Left hindlimb (tissue), 1 donor: ENCODE measurements at regions not wholly inside any gene's neighbourhood (a gene's known extent, or its start where the extent isn't known, plus 50 kb on each side); places are given as distances from the start of the nearest gene placed in this dataset.
A peak's percentile ranks its signal among the peaks of the same experiment; 100 is the strongest.

Source experiments
- DNase-seq: peaks from one replicate; pipeline ENCODE4 v3.0.0-alpha.2; 2018

- DNase-seq, result peak; percentile 58
These were observed 68.6 kb upstream of the FOXA2 start for GRCh38 chr20:22652681-22653588.

DNA sequence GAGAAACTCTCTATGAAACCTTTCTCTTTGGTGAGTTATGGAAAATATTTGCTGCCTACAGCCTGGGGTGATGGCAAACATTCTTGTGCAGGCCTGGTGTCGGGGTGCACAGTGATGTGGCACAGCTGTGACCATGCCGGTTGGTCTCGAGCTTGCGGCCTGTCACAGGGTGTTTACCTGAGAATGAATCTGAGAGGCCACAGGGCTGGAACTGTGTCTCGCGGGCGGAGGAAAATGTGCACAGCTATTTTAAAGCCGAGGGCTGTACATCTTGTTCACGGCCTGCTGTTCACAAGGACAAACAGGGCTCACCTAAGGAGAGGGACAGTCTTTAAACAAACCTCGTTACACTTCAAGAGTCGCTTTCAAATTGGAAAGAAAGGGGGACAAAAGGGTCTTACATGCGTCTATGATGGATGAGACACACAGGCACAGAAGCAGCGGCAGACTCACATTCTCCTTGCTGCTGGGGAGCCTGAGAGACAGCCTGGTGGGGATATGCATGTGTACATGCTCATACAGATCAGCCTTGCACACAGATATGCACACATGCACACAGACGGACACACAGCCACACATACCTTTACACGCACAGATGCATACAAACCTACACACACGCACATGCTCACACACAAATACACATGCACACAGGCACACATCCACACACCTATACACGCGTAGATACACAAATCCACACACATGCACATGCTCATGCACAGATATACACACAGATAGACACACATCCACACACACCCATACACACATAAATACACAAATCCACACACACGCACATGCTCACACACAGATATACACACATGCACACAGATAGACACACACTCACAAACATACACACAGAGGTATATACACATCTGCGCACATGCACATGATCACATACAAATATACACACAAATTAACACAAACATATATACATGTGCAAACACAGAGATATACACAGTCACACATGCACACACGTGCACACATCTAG is 69.6 kb upstream of the FOXA2 start:
- peak; percentile 36 for DNase-seq

GRCh38 chr20:22663528-22664025 is 79.2 kb upstream of the FOXA2 start:
- DNase-seq, result no peak

GRCh38 chr20:22667198-22667597 is 82.8 kb upstream of the FOXA2 start:
- no peak for DNase-seq

DNA sequence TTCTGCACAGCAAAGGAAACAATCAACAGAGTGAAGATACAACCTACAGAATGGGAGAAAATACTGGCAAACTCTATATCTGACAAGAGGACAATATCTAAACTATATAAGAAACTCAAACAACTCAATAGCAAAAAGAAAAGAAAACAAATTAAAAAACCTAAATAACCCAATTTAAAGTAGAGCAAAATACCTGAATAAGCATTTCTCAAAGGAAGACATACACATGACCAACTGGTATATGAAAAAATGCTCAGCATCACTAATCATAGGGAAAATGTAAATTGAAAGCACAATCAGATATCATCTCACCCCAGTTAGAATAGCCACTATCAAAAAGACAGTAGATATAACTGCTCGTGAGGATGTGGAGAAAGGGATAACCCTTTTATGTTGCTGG is 87.8 kb upstream of the FOXA2 start:
- DNase-seq, result no peak

DNA sequence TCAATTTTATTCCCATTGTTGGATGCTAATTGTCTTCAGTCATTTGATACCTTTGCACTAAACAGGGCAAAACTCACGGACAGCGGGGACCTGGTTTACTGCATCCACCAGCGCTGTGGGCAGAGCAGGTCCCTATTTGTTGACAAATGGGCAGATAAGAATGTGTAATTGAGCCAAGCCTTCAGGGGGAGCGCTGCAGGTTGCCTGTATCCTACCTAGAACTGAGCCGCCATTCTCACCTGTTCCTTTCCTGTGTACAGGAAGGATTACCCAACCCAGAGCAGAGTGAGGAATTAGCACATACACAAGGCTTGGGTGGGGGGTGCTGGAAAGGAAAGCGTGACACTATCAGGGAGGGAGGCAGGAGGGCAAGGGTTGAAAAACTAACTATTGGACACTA is 89.1 kb upstream of the FOXA2 start:
- no peak for DNase-seq

DNA sequence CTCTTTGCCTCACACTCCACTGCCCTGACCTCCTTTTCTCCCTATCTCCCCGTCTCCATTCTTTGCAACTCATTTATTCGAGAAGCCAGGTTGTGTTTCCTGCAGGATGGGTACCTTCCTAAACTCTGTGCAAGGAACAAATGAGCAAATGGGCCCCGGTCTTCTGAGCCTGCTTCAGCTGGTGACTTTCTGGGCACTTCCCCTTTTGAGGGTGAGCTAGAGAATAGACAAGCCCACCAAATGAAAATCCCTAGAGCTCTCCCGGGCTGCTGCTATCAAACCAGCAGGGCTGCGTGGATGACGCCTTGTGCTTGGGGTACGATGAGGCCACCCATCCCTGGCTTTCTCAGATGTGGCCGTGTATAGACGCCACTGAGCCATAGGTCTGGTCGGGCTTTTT is 91.0 kb upstream of the FOXA2 start:
- DNase-seq, result no peak

GRCh38 chr20:22678678-22679077 is 94.3 kb upstream of the FOXA2 start:
- DNase-seq, result no peak

DNA sequence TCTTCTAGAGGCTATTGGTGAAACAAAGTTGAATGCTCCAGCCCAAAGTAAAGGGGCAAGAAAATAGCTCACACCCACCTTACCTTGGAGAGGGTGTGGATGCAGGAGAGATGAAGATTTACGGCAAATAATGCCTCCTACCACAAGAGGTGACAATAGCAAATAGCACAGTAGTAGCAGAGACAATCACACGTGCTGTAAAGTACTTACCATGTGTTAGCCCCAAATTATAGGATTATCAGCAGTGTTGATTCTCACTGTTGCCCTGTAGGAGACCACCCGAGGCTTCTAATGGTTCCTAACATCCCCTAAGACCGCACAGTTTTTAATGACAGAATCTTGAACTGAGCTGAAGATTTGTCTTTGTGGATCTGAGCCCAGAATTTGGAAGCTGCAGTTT is 94.8 kb upstream of the FOXA2 start:
- DNase-seq, result no peak

DNA sequence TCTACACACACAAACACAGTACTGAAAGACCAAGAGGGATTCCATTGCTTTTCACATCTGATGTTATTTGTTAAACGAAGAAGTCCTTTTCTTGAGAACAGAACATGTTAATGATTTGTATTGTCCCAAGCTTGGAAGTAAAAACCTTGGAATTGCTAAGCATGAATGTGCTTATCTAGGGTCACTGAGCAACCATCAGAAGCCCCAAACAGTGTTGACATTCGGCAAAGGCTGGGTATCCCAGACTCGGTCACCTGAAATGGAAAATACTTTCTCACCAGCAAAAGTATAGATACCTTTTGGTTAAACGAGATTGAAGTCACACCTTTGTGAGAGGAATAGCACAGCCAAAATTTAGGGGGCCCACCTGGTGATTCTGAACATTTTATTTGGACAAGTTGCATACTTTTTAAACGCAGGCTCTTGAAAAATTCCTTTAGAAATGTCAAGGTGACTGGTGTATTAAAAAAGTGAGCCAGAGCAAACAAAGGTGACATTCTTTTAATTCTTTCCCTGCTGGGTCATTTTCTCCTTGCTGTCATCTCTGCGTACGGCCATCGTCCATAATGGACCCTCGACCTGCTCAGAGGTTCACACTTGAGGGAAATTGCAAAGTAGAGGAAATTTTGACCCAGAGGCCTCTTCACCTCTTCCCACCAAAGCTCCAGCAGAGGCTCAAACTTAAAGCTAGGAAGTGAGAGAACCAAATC is 95.8 kb upstream of the FOXA2 start:
- no peak for DNase-seq

DNA sequence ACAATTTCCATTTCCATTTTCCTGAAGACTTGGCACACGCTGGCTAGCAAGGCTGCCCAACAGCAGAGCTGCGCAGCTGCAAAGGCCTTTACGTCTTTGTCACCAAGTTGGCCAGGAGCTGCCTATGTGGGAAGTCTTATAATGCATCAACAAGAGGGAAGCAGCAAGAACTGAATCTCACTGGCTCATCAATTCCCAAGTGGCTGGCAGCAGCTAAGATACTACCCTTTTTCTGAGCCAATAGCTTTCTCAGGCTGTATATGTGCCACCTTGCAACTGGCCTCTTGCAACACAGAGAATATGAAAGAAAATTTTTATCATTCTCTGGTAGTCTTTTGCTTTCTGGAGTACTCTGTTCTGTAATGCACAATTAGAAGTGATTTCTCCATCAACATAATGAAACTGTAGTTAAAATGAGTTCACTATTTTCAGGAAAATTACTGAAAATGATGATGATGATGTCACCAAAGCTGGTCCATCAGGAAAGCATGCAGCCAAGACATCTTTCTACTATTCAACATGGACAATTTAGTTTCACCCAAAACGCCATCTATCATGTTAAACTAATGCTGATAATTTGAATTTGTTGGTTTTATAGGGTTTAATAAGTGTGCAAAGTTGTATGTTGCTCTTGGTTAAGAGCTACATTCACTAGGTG is 97.3 kb upstream of the FOXA2 start:
- DNase-seq, result no peak

DNA sequence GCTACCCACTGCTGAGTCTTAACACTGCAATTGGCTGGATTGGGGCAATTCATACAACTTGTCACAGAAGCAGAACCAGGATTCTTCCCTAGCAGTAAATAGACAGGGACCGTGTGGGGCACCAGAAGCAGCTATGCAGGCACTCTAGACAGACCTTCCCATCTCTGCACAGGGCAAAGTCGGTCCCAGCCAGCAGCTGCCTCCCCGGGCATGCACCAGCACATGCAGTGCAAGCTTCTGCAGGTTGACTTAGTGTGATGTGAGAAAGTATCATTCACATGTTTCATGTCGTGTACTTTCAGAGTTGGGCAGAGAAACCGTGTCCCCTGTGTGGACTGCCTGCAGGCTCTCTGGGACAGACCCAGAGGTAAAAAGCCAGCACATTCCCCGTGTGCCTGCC is 98.0 kb upstream of the FOXA2 start:
- no peak for DNase-seq

GRCh38 chr20:22684072-22684762 is 99.8 kb upstream of the FOXA2 start:
- DNase-seq, result peak; percentile 69

- no peak for DNase-seq
These were observed 100.5 kb upstream of the FOXA2 start for GRCh38 chr20:22684763-22685443.

DNA sequence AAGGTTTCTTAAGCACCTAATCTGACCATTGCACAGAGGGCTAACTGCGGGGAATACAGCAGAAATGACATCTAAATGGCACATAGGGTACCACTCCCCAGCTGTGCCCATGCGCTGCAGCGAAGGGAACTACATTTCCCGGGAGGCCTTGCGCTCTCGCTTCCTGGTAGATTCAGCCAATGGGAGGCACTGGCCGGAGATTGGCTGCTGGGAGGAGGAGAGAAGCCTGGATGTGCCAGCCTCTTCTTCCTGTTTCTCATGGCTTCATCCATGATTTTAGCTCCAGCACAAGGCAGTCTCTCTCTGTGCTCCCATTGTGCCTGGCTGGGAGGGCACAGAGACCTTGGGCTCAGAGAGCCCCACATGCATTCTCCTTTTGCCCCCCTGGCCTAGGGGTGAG is 101.7 kb upstream of the FOXA2 start:
- DNase-seq, result peak; percentile 64

GRCh38 chr20:22687676-22688349 is 103.4 kb upstream of the FOXA2 start:
- DNase-seq, result no peak

DNA sequence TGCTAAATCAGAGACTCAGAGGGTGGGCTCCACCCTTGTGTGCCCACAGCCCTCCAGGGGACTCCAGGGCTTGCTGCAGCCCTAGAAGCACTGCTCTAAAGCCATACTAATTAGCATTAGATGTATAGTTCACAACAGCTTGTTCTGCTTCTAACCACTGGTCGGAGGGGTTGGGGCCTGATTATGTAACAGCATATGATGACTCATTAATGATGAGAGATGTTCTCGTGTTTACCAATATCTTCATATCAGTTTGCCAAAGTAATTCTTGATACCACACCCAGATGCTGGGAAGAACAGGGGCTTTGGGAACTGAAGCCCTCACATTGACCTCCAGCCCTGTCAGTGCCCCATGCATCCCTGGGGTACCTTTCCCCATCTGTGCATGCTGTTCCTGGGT is 104.1 kb upstream of the FOXA2 start:
- DNase-seq, result no peak

DNA sequence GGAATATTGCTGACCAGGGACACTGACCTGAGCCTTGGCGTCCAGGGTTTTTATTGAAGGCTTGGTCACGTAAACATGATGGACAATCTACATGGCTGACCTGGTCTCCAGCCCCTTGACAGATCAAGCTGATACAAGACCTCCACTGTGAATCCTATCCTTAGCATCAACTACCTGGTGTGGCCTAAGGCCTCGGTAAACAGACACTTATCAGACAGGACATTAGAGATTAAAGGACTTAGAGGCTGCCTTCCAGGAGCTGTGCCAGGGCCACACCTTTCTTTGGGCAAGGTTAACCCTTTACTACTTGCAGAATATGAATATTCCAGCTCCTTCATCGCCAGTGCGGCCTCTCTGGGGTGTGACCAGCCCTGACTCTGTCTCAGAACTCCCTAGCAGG is 104.9 kb upstream of the FOXA2 start:
- no peak for DNase-seq

DNA sequence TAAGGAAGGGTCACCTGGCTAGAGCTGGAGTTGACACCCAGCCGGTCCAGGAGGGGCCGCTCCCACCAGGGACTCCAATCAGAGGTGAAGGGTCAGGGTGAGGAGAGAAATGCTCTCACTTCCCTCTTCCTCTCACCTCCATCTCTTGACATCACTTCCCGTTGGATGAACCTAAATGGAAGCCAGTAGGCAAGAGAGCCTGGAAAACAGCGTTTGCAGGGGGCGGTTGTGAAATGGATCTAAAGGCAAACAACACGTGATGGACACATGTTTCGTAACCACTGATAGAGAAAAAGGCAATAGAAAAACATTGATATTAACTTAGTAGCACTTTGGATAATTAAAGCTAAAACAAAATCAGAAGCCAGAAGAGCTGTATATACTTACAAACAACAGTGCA is 105.6 kb upstream of the FOXA2 start:
- DNase-seq, result no peak

DNA sequence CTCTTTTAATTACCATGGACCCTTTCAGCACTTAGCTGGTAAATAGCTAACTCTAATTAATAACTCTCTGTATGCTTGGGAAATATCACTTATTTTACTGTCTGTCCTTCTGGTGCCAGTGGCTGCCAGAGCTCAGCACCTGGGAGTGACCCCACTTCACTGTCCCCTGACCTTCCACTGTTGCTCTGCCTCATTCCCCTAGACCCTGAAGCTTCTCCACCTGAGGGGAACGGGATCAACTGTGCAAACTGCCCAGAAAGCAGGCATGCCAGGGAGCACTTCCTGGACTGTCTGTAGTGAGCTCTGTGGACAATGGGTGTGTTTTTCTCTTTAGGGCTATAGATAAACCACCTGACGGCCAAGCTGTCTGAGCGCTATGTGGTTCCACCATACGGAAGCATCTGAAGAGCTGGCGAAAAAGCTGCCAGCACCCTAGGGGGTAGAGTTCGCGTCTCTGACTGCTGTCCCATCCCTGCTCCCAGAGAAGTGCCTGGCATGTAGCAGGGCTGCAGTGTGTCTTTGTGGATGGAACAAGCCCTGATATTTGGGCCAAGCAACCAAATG is 106.3 kb upstream of the FOXA2 start:
- no peak for DNase-seq
